ENCODE measurements at regions not wholly inside any gene's neighbourhood (a gene's known extent, or its start where the extent isn't known, plus 50 kb on each side); places are given as distances from the start of the nearest gene placed in this dataset.

- no peak for TF ChIP-seq POLR2AphosphoS5 (IDR thresholded peaks at IDR 0.05)
- TF ChIP-seq CTCF (IDR thresholded peaks at IDR 0.05): no peak
Measured at GRCh38 chr1:238264951-238265350, 374.2 kb upstream of the ZP4 start.

All from upper lobe of left lung (tissue), 4 donors.